GM18858 (cell line): ENCODE measurements at regions not wholly inside any gene's neighbourhood (a gene's known extent, or its start where the extent isn't known, plus 50 kb on each side); places are given as distances from the start of the nearest gene placed in this dataset.
"Not testable (repeated sequence)": the region's sequence is repeated elsewhere in the genome, so short reads cannot be mapped to it uniquely, and the experiment has no call there.

ENCODE experiments used
- ATAC-seq: cut with Tn5 transposase; IDR thresholded peaks from one replicate; pipeline ENCODE4 v1.9.1; 2021; ENCODE audit not compliant: unreplicated experiment

- ATAC-seq = no peak
These were observed 152.9 kb upstream of the ANKFN1 start for GRCh38 chr17:56000411-56000810.

DNA sequence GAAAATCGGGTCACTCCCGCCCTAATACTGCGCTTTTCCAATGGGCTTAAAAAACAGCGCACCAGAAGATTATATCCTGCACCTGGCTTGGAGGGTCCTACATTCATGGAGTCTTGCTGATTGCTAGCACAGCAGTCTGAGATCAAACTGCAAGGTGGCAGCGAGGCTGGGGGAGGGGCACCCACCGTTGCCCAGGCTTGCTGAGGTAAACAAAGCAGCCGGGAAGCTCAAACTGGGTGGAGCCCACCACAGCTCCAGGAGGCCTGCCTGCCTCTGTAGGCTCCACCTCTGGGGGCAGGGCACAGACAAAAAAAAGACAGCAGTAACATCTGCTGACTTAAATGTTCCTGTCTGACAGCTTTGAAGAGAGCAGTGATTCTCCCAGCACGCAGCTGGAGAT, 150.6 kb upstream of the ANKFN1 start:
- not testable (repeated sequence) for ATAC-seq

DNA sequence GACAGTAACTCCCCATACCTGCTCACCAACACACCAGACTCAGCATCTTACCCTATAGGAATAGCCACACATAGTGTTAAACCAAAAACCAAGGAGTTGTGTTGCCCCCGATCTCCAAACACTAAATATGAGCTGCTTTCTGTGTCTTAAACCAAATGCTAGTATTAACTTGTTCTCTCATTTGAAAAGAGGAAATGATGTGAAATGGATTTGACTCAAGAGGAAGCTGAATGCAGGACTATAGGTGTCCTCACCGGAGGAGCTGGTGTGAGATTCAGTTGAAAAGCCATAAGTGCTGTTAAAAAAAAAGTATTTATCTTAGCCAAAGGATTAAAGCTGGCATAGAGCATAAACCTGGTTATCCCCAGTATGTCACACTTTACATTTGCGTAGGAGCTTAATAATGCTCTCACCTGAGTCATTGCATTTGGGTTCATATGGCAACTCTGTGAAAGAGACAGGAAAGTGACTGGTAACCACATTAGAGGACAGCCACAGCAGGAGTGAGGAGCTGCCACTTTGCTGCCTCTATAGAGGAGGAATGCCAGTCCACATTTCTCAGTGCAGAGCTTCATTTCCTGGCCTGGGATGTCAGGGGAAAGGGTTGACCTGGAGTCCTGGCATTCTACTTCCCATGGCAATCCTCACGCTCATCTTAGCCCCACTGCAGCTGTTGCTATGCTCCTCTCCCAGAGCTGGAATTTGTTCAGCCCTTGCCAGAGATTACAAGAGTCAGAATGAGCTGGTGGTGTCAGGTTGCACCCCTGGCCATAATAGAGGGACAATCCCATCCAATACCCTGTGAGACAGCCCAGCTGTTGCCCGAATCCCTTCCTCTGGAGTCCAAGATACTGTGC, 143.3 kb upstream of the ANKFN1 start:
- no peak for ATAC-seq

DNA sequence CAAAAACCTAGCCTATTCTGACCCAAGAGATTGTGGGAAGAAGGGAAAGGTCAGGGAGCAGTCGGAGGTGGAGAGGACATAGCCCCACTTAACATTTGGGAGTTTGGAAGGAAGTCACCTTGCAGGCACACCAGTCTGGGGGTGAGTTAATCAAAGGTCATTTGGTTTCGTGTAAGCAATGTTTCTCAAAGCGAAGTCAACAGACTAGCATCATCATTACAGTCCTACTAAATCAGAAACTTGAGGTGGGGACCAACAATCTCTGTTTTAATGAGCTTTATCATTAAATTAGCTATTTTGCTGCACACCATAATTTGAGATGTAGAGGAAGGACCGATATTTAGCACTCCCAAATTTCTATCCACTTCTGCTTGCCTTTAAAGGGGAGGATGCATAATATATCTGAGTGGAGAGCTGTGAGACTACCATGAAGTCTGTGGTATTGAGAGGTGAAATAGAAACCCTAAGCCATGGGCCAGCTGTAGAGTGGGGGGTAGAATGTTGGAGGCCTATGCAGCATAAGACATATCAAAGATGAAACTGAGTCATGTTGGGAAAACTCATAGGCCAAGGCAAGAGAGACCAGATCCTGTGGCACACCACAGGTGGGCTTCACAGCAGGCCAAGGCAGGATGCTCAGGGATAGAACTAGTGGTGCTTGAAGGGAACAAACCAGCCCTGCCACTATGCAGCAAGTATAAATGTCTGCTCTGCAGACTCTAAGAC, 141.7 kb upstream of the ANKFN1 start:
- no peak for ATAC-seq

- no peak for ATAC-seq
These were observed 135.1 kb upstream of the ANKFN1 start for GRCh38 chr17:56018211-56018610.

- ATAC-seq = peak; percentile 41
These were observed 132.9 kb upstream of the ANKFN1 start for GRCh38 chr17:56020369-56020768.

GRCh38 chr17:56021681-56022190, 131.5 kb upstream of the ANKFN1 start:
- no peak for ATAC-seq

GRCh38 chr17:56023851-56024250, 129.4 kb upstream of the ANKFN1 start:
- ATAC-seq = peak; percentile 54

GRCh38 chr17:56026915-56027314, 126.4 kb upstream of the ANKFN1 start:
- ATAC-seq = no peak

- ATAC-seq = no peak
These were observed 124.4 kb upstream of the ANKFN1 start for GRCh38 chr17:56028837-56029236.

- no peak for ATAC-seq
These were observed 123.2 kb upstream of the ANKFN1 start for GRCh38 chr17:56030009-56030624.

GRCh38 chr17:56031636-56032035, 121.6 kb upstream of the ANKFN1 start:
- ATAC-seq = no peak

DNA sequence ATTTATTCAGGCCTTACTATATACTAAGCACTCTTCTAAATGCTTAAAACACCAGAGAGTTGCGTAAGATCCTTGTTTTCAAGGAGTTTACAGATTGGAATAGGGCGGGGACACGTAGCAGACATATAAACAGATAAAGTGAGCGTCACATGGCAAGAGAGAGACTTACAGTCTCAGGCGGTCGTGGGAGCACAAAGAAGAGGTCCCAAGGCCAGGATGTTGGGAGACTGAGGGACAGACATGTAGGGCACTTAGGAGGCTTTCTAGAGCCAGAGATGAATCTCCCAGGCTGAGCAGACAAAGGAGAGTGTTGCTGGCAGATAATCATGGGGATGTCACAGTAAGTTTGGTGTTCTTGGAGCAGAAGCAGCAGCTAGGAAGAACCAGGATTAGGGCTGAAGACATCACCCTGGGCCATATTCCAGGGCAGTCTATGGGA, 119.1 kb upstream of the ANKFN1 start:
- ATAC-seq = no peak

- no peak for ATAC-seq
These were observed 115.1 kb upstream of the ANKFN1 start for GRCh38 chr17:56038131-56038530.

DNA sequence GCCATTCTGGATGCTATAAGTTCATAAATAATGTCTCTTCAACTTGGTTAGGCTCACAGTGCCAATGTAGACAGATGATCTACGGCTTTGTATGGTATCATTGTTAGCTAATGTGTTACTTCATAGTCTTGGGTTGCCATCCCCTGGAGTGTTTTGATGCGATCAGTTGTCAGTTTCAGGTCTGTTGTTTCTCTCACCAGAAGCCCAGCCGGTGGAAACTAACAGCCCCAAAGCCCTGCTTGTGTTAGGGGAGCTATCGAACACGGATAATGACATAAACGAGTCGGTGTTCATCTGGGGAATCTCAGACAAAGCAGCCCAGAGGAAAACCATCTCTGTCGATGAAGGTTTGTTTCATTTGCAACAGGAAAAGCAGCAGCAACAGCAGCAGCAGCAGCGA, 107.4 kb upstream of the ANKFN1 start:
- ATAC-seq = no peak

- ATAC-seq = no peak
These were observed 105.9 kb upstream of the ANKFN1 start for GRCh38 chr17:56047331-56047730.

DNA sequence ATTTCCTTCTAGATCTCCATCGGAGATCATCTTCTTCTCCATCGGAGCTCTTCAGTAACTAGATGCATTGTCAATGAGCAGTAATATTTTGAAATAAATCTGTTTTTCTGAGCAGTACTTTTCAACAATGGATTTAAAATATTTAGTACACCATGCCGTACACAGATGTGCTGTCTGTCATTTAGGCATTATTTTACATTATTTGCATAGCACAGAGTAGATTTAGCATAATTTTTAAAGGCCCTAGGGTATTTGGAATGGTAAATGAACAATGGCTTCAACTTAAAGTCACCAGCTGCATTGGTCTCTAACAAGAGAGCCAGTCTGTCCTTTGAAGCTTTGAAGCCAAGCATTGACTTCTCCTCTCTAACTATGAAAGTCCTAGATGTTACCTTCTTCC, 95.4 kb upstream of the ANKFN1 start:
- no peak for ATAC-seq

- no peak for ATAC-seq
These were observed 88.8 kb upstream of the ANKFN1 start for GRCh38 chr17:56064506-56064905.

GRCh38 chr17:56074361-56074890, 78.8 kb upstream of the ANKFN1 start:
- ATAC-seq = no peak

DNA sequence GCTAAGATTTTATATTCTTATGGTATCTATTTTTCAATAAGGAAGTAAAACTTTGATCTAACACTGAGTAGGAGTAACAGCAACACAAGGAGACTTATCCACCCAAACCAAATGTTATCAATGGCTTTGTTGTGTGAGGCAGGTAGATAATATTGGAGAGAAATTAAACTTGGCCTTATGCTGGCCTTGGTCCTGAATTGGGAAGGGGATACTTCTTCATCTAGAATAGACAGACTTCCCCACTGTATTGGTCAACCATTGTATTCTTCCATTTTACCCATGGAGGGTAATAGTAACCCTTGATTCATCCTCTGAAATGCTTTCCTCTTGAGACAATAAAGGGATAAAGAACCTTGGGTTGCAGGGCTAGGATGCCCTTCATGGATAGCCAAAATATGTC, 76.3 kb upstream of the ANKFN1 start:
- no peak for ATAC-seq

DNA sequence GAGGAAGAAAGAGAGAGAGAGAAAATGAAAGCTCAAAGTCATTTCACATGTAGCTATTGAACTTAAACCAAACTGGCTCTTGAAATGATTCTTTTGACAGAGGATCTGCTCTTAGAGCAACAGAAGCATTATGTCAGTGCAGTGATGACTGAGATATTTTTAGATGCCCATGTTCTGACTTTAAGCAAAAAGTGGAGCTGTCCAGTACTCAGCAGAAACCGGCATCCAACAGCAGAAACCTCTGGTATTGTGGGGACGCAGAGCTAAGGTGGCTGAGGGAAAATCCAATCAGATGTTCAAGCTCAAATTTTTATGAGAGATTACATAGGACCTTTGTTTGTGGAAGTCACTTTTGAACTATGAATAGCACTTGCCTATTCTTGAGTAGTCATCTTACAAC, 69.8 kb upstream of the ANKFN1 start:
- no peak for ATAC-seq
